AG09309 (cell line): ENCODE measurements at regions not wholly inside any gene's neighbourhood (a gene's known extent, or its start where the extent isn't known, plus 50 kb on each side); places are given as distances from the start of the nearest gene placed in this dataset.

Source experiments
- DNase-seq: peaks from one replicate; pipeline ENCODE4 v3.0.0-alpha.2; 2010; ENCODE audit warnings: low read depth
- H3K4me3 ChIP-seq: 2 replicates; pipeline ENCODE4 v1.5.1; 2011; ENCODE audit warnings: mild to moderate bottlenecking, low read depth, low read length, moderate library complexity; ENCODE audit not compliant: control insufficient read depth
- CTCF ChIP-seq: IDR thresholded peaks from 2 replicates; pipeline ENCODE4 v1.5.1; 2011; ENCODE audit warnings: mild to moderate bottlenecking, low read depth, low read length, inconsistent platforms; ENCODE audit not compliant: insufficient read depth, control insufficient read depth; ENCODE audit errors: missing control alignments

- no peak for TF ChIP-seq CTCF
- no peak for DNase-seq
- no peak overlapping the region for H3K4me3 ChIP-seq
These were observed 266.8 kb downstream of the MYCN start for GRCh38 chr2:16207151-16207550.

- no peak overlapping the region for H3K4me3 ChIP-seq
- no peak for TF ChIP-seq CTCF
- DNase-seq = no peak
These were observed 266.0 kb downstream of the MYCN start for GRCh38 chr2:16206191-16206944.

GRCh38 chr2:16205631-16206030 lies 265.3 kb downstream of the MYCN start:
- no peak overlapping the region for H3K4me3 ChIP-seq
- TF ChIP-seq CTCF = no peak

GRCh38 chr2:16204886-16205620 lies 264.7 kb downstream of the MYCN start:
- no peak for TF ChIP-seq CTCF
- no peak for DNase-seq
- no peak overlapping the region for H3K4me3 ChIP-seq

More at GRCh38 chr2:16205631-16206030, 265.3 kb downstream of the MYCN start:
- no peak for DNase-seq

- no peak for TF ChIP-seq CTCF
- no peak overlapping the region for H3K4me3 ChIP-seq
- no peak for DNase-seq
These were observed 263.9 kb downstream of the MYCN start for GRCh38 chr2:16204251-16204650.

- no peak for DNase-seq
These were observed 263.3 kb downstream of the MYCN start for GRCh38 chr2:16203691-16204090.

More at GRCh38 chr2:16203691-16204090, 263.3 kb downstream of the MYCN start:
- no peak for TF ChIP-seq CTCF
- no peak overlapping the region for H3K4me3 ChIP-seq
